Tibial nerve (tissue), 4 donors: ENCODE measurements at regions not wholly inside any gene's neighbourhood (a gene's known extent, or its start where the extent isn't known, plus 50 kb on each side); places are given as distances from the start of the nearest gene placed in this dataset.

ENCODE experiments used
- DNase-seq, 2 donors: peaks; one replicate each; pipeline ENCODE4 v3.0.0-alpha.2; 2019; ENCODE audit warnings: low spot score in 2 of 2
- H3K27ac ChIP-seq, 4 donors: fragments of 200-600 bp; sonication (generic) in 3 of 4; one replicate each; pipeline ENCODE4 v1.5.1; 2017 to 2019; ENCODE audit warnings: mild to moderate bottlenecking in 1 of 4
- H3K27me3 ChIP-seq, 2 donors: fragments of 200-600 bp; sonication (generic) in 1 of 2; one replicate each; pipeline versions ENCODE4 v1.5.1 to v1.6.0; 2017 to 2019
- H3K36me3 ChIP-seq, 3 donors: fragments of 200-600 bp; sonication (generic); one replicate each; pipeline ENCODE4 v1.5.1; 2018 to 2019
- H3K4me1 ChIP-seq, 4 donors: fragments of 200-600 bp; sonication (generic) in 3 of 4; one replicate each; pipeline ENCODE4 v1.5.1; 2017 to 2019
- H3K4me3 ChIP-seq, 4 donors: fragments of 200-600 bp; sonication (generic) in 3 of 4; one replicate each; pipeline ENCODE4 v1.5.1; 2017 to 2019; ENCODE audit warnings: mild to moderate bottlenecking in 1 of 4, moderate library complexity in 1 of 4
- H3K9me3 ChIP-seq, 4 donors: fragments of 200-600 bp; sonication (generic) in 3 of 4; one replicate each; pipeline ENCODE4 v1.5.1; 2017 to 2019
- EP300 ChIP-seq, 2 donors: sonication (generic); formaldehyde crosslinking; IDR thresholded peaks; one replicate each; pipeline ENCODE4 v1.6.1; 2017; ENCODE audit warnings: antibody characterized with exemption in 2 of 2, mild to moderate bottlenecking in 1 of 2
- POLR2A ChIP-seq, 2 donors: fragments of 450-650 bp; IDR thresholded peaks; one replicate each; pipeline ENCODE4 v1.6.1; 2017; ENCODE audit warnings: antibody characterized with exemption in 2 of 2, mild to moderate bottlenecking in 2 of 2, moderate library complexity in 2 of 2
- WGBS, 2 donors: methylation state at CpG; one replicate each; pipeline ENCODE4 v1.1.5; 2018; 5-methylcytosine and 5-hydroxymethylcytosine counted together
- TF ChIP-seq, protein P1 (sequence below), 5 experiments: fragments of 200-600 bp in 3 of 5; fragments of 450-650 bp in 2 of 5; sonication (generic) in 3 of 5; IDR thresholded peaks; one replicate each; pipeline ENCODE4 v1.5.1; 2016 to 2019; ENCODE audit warnings: antibody characterized with exemption in 5 of 5, mild to moderate bottlenecking in 3 of 5, moderate library complexity in 2 of 5

DNA sequence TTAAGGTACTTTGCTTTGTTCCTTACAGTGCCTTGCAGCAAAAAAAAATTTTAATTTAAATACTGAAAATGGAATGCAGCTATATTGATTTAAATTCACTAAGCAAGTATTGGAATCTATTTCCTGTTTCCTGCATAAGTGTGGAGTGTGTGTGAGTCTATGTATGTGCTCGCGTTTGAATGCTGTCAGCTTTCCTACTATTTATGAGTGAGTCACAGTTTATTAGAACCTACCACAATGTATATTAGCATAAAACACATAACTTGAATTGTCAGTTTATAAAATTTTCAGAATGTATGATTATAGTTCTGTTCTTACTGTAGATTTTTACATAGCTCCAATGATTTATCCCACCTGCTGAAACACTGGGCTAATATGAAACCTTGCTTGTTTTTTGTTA, 302.1 kb downstream of the NR2F1-AS1 start:
- no peak overlapping the region for H3K4me3 ChIP-seq
- no peak for DNase-seq
- H3K27me3 ChIP-seq, result no peaks in the 10 kb centered on the region
- H3K27ac ChIP-seq, result no peak overlapping the region
- TF ChIP-seq, protein P1, sequence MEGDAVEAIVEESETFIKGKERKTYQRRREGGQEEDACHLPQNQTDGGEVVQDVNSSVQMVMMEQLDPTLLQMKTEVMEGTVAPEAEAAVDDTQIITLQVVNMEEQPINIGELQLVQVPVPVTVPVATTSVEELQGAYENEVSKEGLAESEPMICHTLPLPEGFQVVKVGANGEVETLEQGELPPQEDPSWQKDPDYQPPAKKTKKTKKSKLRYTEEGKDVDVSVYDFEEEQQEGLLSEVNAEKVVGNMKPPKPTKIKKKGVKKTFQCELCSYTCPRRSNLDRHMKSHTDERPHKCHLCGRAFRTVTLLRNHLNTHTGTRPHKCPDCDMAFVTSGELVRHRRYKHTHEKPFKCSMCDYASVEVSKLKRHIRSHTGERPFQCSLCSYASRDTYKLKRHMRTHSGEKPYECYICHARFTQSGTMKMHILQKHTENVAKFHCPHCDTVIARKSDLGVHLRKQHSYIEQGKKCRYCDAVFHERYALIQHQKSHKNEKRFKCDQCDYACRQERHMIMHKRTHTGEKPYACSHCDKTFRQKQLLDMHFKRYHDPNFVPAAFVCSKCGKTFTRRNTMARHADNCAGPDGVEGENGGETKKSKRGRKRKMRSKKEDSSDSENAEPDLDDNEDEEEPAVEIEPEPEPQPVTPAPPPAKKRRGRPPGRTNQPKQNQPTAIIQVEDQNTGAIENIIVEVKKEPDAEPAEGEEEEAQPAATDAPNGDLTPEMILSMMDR (IDR thresholded peaks at IDR 0.05), result no peak
- TF ChIP-seq POLR2A (IDR thresholded peaks at IDR 0.05) (no peak), EP300 (IDR thresholded peaks at IDR 0.05) (no peak)
- H3K4me1 ChIP-seq, result peaks cover 0 to 10% (median 4%) of the 10 kb centered on the region in 4 donors
- H3K36me3 ChIP-seq, result no peaks in the 10 kb centered on the region
- no peaks in the 10 kb centered on the region for H3K9me3 ChIP-seq
- 51 to 56% methylated on average over 2 of the region's 2 CpGs for WGBS, 2 donors

DNA sequence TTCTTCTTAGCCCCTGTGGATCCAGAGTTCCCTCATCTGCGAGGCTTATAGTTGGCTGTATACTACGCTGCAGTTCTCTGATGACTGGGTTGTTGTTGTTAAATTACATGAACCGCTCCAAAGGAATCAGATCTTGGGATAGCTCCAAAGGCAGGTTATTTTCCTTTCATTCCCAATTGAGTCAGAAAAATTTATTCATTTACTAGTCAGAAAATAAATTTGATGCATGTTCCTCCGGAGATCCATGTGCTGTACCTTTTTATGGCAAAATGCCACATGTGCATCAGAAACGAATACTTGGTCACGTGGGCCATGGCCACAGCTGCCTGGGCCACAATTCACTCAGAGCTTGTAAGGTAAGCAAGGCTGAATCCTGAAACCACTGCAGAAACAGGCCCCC, 304.0 kb downstream of the NR2F1-AS1 start:
- no peak for DNase-seq
- no peak overlapping the region for H3K4me3 ChIP-seq
- no peaks in the 10 kb centered on the region for H3K27me3 ChIP-seq
- H3K9me3 ChIP-seq, result no peaks in the 10 kb centered on the region
- WGBS, 2 donors, result 70 to 84% methylated on average over 6 of the region's 6 CpGs
- peaks cover 0 to 10% (median 4%) of the 10 kb centered on the region in 4 donors for H3K4me1 ChIP-seq
- no peak overlapping the region for H3K27ac ChIP-seq
- no peaks in the 10 kb centered on the region for H3K36me3 ChIP-seq
- TF ChIP-seq POLR2A (IDR thresholded peaks at IDR 0.05), result no peak
- TF ChIP-seq, protein P1 (IDR thresholded peaks at IDR 0.05), result no peak
- TF ChIP-seq EP300 (IDR thresholded peaks at IDR 0.05), result no peak

DNA sequence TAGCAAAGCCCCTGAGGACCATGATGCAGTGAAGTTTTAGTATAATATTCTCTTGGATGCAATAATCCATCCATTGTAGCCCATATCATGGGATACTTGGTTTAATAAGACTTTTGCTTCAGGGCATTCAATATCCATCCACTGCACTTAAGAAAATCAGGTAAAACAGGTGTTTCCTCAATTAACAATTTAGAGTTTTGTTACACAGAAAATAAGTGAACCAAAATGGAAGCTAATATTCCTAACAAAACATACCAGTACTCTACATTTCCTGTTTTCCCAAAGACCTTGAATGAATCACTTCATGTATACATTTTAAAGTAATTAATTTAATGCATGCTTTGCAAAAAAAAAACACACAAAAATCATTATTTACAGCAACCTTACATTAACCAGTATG, 305.6 kb downstream of the NR2F1-AS1 start:
- TF ChIP-seq EP300 (IDR thresholded peaks at IDR 0.05), result no peak
- TF ChIP-seq, protein P1 (IDR thresholded peaks at IDR 0.05), result no peak
- TF ChIP-seq POLR2A (IDR thresholded peaks at IDR 0.05), result no peak
- Histone ChIP-seq H3K36me3 (no peaks in the 10 kb centered on the region), H3K4me1 (peaks cover 0 to 10% (median 4%) of the 10 kb centered on the region in 4 donors), H3K4me3 (no peak overlapping the region), H3K27ac (no peak overlapping the region), H3K9me3 (no peaks in the 10 kb centered on the region), H3K27me3 (no peaks in the 10 kb centered on the region)
- no peak for DNase-seq

DNA sequence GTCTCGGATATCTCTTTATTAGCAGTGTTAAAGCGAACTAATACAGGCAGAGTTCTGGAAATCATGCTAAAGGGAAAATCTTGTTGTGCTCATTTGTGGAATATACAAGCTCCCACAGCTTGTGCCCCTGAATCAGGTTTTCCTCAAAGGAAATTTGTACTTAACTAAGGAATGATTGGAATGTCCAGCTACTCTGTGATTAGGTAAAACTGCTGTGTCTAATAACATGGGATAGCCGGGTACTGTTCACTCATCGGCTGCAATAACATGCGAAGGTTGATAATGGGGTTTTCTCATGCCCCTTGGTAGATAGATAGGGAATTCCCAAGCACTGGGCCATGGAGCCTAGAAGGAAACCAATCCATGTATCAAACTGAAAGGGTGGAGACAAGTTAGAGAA, 306.7 kb downstream of the NR2F1-AS1 start:
- H3K9me3 ChIP-seq, result no peaks in the 10 kb centered on the region
- TF ChIP-seq EP300 (IDR thresholded peaks at IDR 0.05), result no peak
- TF ChIP-seq, protein P1 (IDR thresholded peaks at IDR 0.05), result no peak
- TF ChIP-seq POLR2A (IDR thresholded peaks at IDR 0.05), result no peak
- 60 to 65% methylated on average over 5 of the region's 5 CpGs for WGBS, 2 donors
- peaks cover 0 to 10% (median 4%) of the 10 kb centered on the region in 4 donors for H3K4me1 ChIP-seq
- H3K27me3 ChIP-seq, result no peaks in the 10 kb centered on the region
- H3K4me3 ChIP-seq, result no peak overlapping the region
- DNase-seq, result no peak
- no peaks in the 10 kb centered on the region for H3K36me3 ChIP-seq
- no peak overlapping the region for H3K27ac ChIP-seq

DNA sequence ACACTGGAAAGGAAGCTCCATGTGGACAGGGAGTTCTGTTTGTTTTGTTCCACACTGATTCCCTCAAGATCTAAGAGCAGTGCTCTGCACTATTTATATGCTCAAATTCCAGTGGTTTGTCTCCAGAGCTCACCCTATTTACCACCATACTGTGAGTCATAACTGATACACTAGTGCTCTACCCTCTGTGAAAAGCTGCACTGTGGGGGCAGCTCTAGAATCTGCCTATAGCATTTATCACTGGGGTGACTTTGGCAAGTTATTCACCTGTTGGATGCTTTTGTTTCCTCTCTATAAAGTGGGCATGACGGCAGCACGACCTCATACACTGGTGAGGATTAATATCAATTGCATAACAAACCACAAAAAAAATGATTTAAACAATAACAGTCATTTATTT, 307.8 kb downstream of the NR2F1-AS1 start:
- Histone ChIP-seq H3K27ac (no peak overlapping the region), H3K4me3 (no peak overlapping the region), H3K9me3 (no peaks in the 10 kb centered on the region), H3K36me3 (no peaks in the 10 kb centered on the region), H3K27me3 (no peaks in the 10 kb centered on the region), H3K4me1 (peaks cover 0 to 4% (median 2%) of the 10 kb centered on the region in 4 donors)
- TF ChIP-seq, protein P1 (IDR thresholded peaks at IDR 0.05), result no peak
- TF ChIP-seq POLR2A (IDR thresholded peaks at IDR 0.05), result no peak
- TF ChIP-seq EP300 (IDR thresholded peaks at IDR 0.05), result no peak
- DNase-seq, result no peak
- 56 to 90% methylated on average over 2 of the region's 2 CpGs for WGBS, 2 donors
